RWPE1 (cell line): ENCODE measurements at regions not wholly inside any gene's neighbourhood (a gene's known extent, or its start where the extent isn't known, plus 50 kb on each side); places are given as distances from the start of the nearest gene placed in this dataset.

ENCODE experiments used
- CTCF ChIA-PET: fragments of 350-600 bp; sonication (Branson Sonifier 250); formaldehyde crosslinking; extraction: SDS; loops from one replicate; lab custom pipeline; 2021; lab: Yijun Ruan, JAX
- POLR2A ChIA-PET: fragments of 400-600 bp; formaldehyde crosslinking; extraction: SDS; loops from one replicate; lab custom pipeline; 2020; ENCODE audit warnings: antibody characterized with exemption; ENCODE audit not compliant: low non-redundant PET; lab: Yijun Ruan, JAX
- DNase-seq: peaks from one replicate; pipeline ENCODE4 v3.0.0; 2012; ENCODE audit warnings: low spot score
- H3K27ac ChIP-seq: fragments of 450-650 bp; 2 replicates; pipeline ENCODE4 v1.5.1; 2017
- CTCF ChIP-seq: fragments of 450-650 bp; conservative IDR thresholded peaks from 2 replicates; pipeline ENCODE4 v1.5.1; 2017; ENCODE audit warnings: low read depth, mild to moderate bottlenecking

DNA sequence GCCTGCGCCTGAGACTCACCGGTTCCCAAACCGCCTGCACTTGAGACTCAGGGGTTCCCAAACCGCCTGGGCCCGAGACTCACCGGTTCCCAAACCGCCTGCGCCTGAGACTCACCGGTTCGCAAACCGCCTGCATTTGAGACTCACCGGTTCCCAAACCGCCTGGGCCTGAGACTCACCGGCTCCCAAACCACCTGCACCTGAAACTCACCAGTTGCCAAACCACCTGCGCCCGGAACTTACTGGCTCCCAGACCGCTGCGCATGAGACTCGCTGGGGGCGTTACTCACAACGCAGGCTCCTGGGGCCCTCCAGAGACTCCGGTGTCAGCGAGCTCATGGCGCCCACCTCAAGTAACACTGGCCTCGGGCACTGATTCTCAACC, 90.2 kb downstream of the DACT2 start:
- no peak overlapping the region for H3K27ac ChIP-seq
- ChIA-PET POLR2A (no interaction called here), CTCF (no interaction called here)
- no peak for TF ChIP-seq CTCF
- DNase-seq = no peak

DNA sequence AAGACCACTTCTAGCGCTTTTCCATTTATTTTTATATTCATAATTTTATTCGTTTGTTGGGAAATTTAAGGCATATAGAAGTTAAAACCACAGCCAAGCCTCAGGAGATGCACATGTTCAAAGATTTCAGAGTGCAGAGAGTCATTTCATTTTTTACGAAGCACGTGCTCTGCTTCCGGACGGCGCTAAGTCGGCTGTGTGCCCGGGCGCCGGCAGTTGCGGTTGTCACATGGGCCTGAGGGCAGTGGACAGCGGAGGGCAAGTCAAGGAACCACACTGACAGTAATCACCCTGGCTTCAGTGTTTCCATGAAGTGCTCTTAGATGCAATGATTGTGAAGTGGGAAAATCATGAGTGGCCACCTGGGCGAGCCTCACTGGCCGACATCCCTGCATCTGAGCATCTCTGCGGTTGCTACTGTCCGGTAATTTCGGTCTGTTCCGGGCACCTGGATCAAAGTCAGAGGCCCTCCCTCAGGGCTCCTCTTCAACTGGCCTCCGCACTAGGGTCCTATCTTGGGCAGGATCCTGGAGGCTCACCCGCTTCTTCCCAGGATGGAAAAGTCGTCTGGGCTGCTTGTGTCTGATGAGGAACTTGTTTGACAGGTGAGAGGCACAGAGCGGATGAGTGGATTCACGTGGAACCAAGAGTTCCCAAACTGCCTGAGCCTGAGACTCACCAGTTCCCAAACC, 90.8 kb downstream of the DACT2 start:
- ChIA-PET CTCF (no interaction called here), POLR2A (no interaction called here)
- H3K27ac ChIP-seq = no peak overlapping the region
- DNase-seq = no peak
- TF ChIP-seq CTCF = no peak

DNA sequence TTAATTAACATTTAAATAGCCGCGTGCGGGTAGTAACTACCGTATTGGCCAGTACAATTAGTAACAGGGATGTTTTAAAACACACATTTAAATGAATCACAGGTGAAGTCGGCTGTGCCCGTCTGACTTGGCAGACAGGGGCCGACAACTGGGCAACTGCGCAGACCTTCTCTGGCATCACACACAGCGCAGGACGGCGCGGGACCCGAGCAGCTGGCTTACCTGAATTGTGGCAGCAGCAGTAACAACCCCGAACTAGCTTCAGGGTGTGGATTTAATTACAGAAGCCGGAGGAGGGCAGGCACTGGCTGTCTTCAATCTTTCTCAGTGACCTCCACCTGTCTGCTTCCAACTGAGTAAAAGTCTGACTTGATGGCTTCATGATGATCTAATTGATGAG, 91.7 kb downstream of the DACT2 start:
- POLR2A ChIA-PET = no interaction called here
- no peak for DNase-seq
- CTCF ChIA-PET = no interaction called here
- TF ChIP-seq CTCF = no peak
- H3K27ac ChIP-seq = no peak overlapping the region

DNA sequence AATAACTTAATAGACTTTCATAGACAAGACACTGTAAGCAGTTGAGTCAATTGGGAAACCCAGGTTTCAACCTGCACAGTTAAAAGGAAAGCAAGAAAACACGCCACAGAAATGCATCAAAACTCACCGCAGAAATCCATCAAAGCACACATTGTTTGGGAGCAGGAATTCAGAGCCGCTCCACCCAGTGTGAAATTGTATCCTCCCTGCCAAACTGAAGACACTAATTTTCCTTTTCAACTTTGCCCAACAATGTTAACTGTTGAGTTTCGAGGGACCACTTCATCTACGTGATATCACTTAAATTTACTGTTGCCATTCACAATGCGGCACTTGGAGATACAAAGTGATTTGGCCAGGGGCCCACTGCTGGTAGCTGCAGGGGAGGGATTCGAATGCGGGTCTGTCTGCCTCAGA, 92.7 kb downstream of the DACT2 start:
- DNase-seq = no peak
- POLR2A ChIA-PET = no interaction called here
- H3K27ac ChIP-seq = no peak overlapping the region
- CTCF ChIA-PET = interaction anchor here (0.6 kb wide), 1 partner anchor 1756 kb away, joined by 4 read pairs; no protein-coding TSS in a partner anchor
- TF ChIP-seq CTCF = no peak

DNA sequence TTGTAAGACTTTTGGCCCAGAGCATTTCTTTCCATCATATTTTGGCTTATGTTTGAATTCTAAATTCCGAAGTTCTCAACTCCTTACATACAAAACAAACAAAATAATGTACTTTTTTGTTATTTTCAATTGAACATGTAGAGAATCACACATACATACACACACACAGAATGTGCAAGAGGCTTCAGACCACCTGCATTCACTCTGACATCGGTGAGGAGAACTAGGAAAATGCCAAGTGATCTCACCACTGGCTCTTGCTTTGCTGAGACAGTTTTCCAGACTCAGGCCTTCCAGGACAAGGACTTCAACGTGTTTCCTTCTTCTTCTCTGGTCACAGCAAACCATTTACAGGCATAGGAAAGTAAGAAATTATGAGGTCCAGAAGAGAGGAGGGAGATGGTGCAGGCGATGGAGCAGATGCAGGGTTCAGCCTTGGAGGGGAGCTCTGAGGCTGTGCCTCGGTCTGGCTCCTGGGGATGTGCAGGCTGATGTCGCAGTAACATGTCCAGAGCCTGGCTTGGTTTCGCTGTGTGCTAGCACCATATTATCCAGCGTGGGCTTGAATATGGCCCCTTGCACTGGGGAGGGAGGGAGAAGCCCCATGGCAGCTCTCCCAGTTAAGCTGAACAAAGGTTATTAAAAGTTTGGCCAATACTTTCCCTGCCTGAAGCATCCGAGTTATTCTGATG, 93.4 kb downstream of the DACT2 start:
- TF ChIP-seq CTCF = no peak
- H3K27ac ChIP-seq = no peak overlapping the region
- ChIA-PET CTCF (interaction anchor here (0.6 kb wide), 1 partner anchor 1757 kb away, joined by 4 read pairs; no protein-coding TSS in a partner anchor), POLR2A (no interaction called here)
- no peak for DNase-seq

DNA sequence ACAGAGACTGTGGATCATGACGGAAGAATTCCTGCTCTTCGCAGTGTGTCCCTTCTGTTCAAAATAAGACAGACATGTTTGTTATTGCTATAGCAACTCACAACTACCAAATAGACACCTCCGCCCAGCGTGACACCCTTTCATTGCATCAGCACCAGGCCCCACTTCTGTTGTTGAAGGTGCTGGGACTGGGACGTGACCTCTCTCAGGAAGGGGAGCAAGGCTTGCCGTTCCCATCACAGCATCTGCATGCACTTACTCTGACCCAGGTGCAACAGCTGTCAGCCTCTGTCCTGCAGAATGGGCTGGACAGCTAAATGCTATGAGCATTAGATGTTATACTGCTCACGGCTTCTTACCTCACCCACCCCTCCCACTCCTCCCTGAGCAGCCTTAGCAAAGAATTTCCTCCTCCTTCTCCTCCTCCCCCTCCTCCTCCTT, 94.1 kb downstream of the DACT2 start:
- ChIA-PET POLR2A (no interaction called here), CTCF (no interaction called here)
- no peak for DNase-seq
- H3K27ac ChIP-seq = no peak overlapping the region
- TF ChIP-seq CTCF = no peak
